ENCODE measurements at regions not wholly inside any gene's neighbourhood (a gene's known extent, or its start where the extent isn't known, plus 50 kb on each side); places are given as distances from the start of the nearest gene placed in this dataset.

DNA sequence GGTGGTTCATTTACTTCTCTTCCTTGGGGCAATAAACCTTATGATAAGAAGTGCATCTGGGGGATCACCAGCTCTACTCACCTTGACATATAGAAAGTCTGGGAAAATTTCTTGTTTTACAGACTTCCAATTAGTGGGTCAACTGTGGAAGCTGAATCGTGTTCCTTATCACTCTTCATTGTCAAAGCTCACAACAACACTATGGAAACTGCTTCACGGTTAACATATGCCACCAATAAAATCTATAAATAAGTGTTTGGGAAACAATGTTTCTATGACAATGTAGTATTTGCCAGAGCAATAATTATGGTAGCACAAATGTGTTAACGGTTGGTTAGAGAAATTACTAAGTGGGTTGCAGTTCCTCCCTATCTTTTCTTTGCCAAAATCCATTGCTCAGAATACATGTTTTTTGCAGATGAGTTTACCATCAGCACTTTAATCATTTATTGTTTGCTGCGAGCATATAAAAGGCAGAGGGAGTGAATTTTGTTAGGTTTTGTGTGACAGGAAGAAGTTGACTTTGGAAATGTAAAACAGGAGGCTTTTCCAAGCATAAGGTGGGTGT, 321.8 kb downstream of the RFC3 start:
- DNase-seq (ENCODE audit: extremely low spot score in 2 of 2): no peak
- Histone ChIP-seq H3K27ac (no peak overlapping the region), H3K4me1 (no peaks in the 10 kb centered on the region), H3K4me3 (no peak overlapping the region), H3K9me3 (no peaks in the 10 kb centered on the region), H3K27me3 (no peaks in the 10 kb centered on the region), H3K36me3 (no peaks in the 10 kb centered on the region)
- no peak for TF ChIP-seq POLR2A (IDR thresholded peaks at IDR 0.05)
- TF ChIP-seq, protein P1, sequence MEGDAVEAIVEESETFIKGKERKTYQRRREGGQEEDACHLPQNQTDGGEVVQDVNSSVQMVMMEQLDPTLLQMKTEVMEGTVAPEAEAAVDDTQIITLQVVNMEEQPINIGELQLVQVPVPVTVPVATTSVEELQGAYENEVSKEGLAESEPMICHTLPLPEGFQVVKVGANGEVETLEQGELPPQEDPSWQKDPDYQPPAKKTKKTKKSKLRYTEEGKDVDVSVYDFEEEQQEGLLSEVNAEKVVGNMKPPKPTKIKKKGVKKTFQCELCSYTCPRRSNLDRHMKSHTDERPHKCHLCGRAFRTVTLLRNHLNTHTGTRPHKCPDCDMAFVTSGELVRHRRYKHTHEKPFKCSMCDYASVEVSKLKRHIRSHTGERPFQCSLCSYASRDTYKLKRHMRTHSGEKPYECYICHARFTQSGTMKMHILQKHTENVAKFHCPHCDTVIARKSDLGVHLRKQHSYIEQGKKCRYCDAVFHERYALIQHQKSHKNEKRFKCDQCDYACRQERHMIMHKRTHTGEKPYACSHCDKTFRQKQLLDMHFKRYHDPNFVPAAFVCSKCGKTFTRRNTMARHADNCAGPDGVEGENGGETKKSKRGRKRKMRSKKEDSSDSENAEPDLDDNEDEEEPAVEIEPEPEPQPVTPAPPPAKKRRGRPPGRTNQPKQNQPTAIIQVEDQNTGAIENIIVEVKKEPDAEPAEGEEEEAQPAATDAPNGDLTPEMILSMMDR (IDR thresholded peaks at IDR 0.05): no peak
- no peak for TF ChIP-seq POLR2AphosphoS5 (IDR thresholded peaks at IDR 0.05; ENCODE audit: insufficient read depth in 1 of 2, low read depth in 1 of 2)
- intact Hi-C loops (cut with DNase I): no loop called here

DNA sequence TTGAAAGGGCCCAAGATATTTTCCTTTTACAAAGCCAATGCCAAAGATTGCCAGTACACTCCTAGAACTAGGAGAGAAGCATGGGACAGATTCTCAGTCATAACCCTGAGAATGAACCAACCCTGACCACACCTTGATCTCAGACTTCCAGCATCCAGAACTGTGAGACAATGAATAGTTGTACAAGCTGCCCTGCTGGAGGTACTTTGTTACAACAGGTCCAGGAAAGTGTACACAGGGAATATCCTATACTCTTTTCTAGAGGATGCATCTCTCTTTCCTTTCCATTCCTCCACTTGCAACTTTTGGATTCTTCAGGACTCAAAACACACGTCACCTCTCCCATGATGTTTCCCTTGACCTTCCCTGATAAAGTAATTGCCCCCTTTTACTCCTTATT, 325.7 kb downstream of the RFC3 start:
- Histone ChIP-seq H3K27me3 (no peaks in the 10 kb centered on the region), H3K9me3 (no peaks in the 10 kb centered on the region), H3K27ac (no peak overlapping the region), H3K4me1 (no peaks in the 10 kb centered on the region), H3K36me3 (no peaks in the 10 kb centered on the region), H3K4me3 (no peak overlapping the region)
- TF ChIP-seq POLR2AphosphoS5 (IDR thresholded peaks at IDR 0.05; ENCODE audit: insufficient read depth in 1 of 2, low read depth in 1 of 2) (no peak), POLR2A (IDR thresholded peaks at IDR 0.05) (no peak)
- TF ChIP-seq, protein P1 (IDR thresholded peaks at IDR 0.05): no peak
- DNase-seq (ENCODE audit: extremely low spot score in 2 of 2): no peak
- intact Hi-C loops (cut with DNase I): no loop called here

DNA sequence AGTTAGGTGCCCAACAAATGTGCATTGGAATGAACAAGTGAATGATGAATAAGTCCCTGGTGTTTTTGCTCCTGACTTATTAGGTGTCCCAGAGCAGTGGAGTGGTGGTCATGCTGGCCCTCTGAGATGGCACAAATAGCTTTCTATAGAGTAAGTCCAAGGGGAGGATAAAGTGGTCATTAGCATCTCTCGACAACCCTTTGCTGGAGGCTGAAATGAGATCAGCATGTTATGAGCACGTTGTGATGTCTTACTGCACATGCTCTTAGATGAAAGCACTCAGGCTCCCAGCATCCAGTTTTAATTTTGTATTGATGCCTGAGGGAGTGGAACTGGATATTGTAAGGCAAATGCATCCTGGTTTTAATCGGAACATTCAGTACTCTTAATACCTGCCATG, 326.2 kb downstream of the RFC3 start:
- H3K27me3 ChIP-seq: no peaks in the 10 kb centered on the region
- intact Hi-C loops (cut with DNase I): no loop called here
- H3K36me3 ChIP-seq: no peaks in the 10 kb centered on the region
- TF ChIP-seq, protein P1 (IDR thresholded peaks at IDR 0.05): no peak
- TF ChIP-seq POLR2A (IDR thresholded peaks at IDR 0.05) (no peak), POLR2AphosphoS5 (IDR thresholded peaks at IDR 0.05; ENCODE audit: insufficient read depth in 1 of 2, low read depth in 1 of 2) (no peak)
- no peak for DNase-seq (ENCODE audit: extremely low spot score in 2 of 2)
- H3K9me3 ChIP-seq: no peaks in the 10 kb centered on the region
- H3K4me1 ChIP-seq: no peaks in the 10 kb centered on the region
- no peak overlapping the region for H3K27ac ChIP-seq
- H3K4me3 ChIP-seq: no peak overlapping the region

DNA sequence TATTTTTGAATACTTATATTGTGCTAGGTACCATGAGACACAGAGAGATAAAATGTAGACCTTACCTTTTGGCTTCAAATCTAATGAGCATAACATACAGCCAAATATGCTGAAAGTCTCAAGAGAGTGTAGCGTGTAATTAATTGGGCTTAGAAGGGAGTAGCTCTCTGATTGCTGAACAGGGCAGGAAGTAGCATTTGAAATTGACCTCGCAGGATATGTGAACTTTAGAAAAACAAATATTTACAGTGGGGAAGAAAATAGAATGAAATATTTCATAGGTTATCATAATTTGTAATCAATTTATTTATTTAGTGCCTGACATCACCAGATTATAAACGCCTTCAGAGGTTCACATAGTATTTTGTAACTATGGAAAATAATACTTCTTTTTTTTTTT, 327.1 kb downstream of the RFC3 start:
- no peaks in the 10 kb centered on the region for H3K27me3 ChIP-seq
- no peak overlapping the region for H3K27ac ChIP-seq
- no peak for DNase-seq (ENCODE audit: extremely low spot score in 2 of 2)
- TF ChIP-seq, protein P1 (IDR thresholded peaks at IDR 0.05): no peak
- TF ChIP-seq POLR2A (IDR thresholded peaks at IDR 0.05): no peak
- TF ChIP-seq POLR2AphosphoS5 (IDR thresholded peaks at IDR 0.05; ENCODE audit: insufficient read depth in 1 of 2, low read depth in 1 of 2): no peak
- H3K4me1 ChIP-seq: no peaks in the 10 kb centered on the region
- no peaks in the 10 kb centered on the region for H3K9me3 ChIP-seq
- no peak overlapping the region for H3K4me3 ChIP-seq
- intact Hi-C loops (cut with DNase I): no loop called here
- no peaks in the 10 kb centered on the region for H3K36me3 ChIP-seq

DNA sequence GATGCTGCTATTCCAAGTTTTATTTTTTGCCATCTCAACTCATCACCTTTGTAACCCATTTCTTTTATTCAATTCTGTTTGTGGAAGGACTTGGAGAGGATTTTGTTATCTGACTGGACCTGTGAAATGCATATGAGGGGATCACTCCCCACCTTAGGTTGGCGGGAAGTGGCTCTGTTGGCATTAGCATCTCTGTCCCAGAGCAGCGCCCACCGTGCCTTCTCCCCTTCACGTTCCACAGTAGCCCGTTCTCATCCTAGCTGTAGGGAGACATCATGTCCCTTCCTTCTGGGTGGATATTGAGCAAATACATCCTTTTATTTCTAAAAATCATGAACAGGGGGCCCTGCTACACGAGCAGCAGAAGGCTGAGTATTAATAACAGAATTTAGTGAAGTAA, 330.4 kb downstream of the RFC3 start:
- intact Hi-C loops (cut with DNase I): no loop called here
- Histone ChIP-seq H3K4me1 (no peaks in the 10 kb centered on the region), H3K4me3 (no peak overlapping the region), H3K27me3 (no peaks in the 10 kb centered on the region), H3K9me3 (no peaks in the 10 kb centered on the region), H3K27ac (no peak overlapping the region), H3K36me3 (no peaks in the 10 kb centered on the region)
- DNase-seq (ENCODE audit: extremely low spot score in 2 of 2): no peak
- TF ChIP-seq POLR2AphosphoS5 (IDR thresholded peaks at IDR 0.05; ENCODE audit: insufficient read depth in 1 of 2, low read depth in 1 of 2) (no peak), POLR2A (IDR thresholded peaks at IDR 0.05) (no peak)
- TF ChIP-seq, protein P1 (IDR thresholded peaks at IDR 0.05): no peak

Measured in vagina (tissue), 2 donors.